ENCODE measurements at regions not wholly inside any gene's neighbourhood (a gene's known extent, or its start where the extent isn't known, plus 50 kb on each side); places are given as distances from the start of the nearest gene placed in this dataset.
"Not testable (repeated sequence)": the region's sequence is repeated elsewhere in the genome, so short reads cannot be mapped to it uniquely, and the experiment has no call there.

- no peak for DNase-seq
These were observed 85.8 kb downstream of the NIBAN1 start for GRCh38 chr1:184888505-184888904.

- no peak for DNase-seq
These were observed 91.1 kb downstream of the NIBAN1 start for GRCh38 chr1:184882957-184883815.

GRCh38 chr1:184881941-184882913 is 92.1 kb downstream of the NIBAN1 start:
- peak in 4 of 51 donors; percentile 2 to 13 (median 12) for DNase-seq

DNA sequence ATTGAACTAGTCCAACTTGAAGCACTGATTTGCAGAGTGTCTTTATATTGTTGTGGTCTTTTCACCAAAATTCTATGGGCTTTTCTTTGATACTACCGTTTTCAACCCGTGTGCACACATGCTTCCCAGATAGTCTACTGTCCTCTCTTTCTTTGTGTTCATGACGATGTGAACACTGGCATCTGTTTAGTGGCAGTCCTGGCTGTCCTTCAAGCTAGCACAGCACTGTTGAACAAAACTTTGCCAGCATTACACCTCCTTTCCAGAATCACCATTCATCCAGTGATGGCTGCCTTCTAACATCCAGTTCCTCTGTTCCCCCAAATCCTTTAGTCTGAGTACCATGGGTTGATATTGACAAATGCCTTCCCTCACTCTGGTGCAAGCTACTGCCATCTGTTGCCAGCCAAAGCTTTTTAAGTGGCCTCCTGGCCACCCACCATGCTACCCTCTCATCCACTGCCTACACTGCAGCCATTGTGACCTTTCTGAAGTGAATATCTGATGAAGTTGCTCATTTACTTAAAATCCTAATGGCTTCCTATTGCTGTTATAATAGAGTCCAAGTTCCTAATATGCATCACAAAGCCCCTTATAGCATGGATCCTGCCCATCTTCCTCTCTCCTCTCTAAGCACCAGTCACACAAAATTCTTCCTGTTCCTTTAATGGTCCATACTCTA is 94.3 kb downstream of the NIBAN1 start:
- no peak for DNase-seq

- DNase-seq = no peak
These were observed 95.7 kb downstream of the NIBAN1 start for GRCh38 chr1:184878602-184879001.

DNA sequence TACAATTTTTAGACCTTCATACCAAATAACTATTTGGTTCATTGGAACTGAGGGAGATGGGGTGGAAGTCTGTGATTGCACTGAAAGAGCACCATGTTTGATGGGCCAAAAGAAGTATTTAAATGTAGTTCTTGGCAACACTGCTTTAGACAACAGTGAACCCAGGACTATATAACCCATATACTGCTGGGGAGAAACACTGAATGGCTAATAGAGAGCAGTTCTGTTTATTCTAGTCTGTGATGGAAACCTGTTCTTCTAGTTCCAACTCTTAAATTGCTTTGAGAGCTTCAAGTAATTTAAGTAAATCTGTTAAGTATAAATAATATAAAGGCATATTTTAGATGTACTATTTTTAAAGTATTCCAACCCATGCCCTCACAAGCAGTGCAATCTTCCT is 96.3 kb downstream of the NIBAN1 start:
- no peak for DNase-seq

DNA sequence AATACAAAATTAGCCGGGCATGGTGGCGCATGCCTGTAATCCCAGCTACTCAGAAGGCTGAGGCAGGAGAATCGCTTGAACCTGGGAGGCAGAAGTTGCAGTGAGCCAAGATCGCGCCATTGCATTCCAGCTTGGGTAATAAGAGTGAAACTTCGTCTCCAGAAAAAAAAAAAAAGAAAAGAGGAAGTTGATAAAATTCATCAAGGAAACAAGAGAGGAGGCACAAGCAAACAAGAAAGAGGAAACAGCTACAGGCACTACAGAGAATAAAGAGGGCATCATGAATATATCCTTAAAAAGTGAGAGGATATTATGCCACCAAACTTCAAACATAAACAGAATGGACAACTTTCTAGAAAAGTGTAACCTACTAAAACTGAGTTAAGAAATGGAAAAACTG is 98.3 kb downstream of the NIBAN1 start:
- not testable (repeated sequence) for DNase-seq

- DNase-seq = no peak
These were observed 99.1 kb downstream of the NIBAN1 start for GRCh38 chr1:184875218-184875617.

DNA sequence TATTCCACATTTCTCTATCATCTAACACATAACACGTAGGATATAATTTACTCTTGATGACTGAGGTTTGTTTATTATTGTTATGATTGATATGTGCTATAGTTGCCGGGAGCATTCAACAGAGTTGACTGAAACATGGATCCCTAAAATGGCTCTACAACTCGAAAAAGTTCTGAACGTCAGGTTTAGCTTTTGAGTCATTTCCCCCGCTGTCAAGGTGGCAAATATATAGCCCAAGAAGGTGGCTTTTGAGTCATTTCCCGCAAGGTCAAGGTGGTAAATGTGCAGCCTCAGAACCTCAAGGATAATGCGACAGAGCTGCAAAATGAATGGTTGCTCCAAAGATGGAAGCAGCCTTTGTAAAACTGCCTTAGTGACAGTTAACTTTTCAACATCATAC is 104.0 kb downstream of the NIBAN1 start:
- DNase-seq = no peak

- DNase-seq = peak in 1 of 51 donors; percentile 14
These were observed 106.2 kb downstream of the NIBAN1 start for GRCh38 chr1:184867866-184868689.

GRCh38 chr1:184866991-184867788 is 107.1 kb downstream of the NIBAN1 start:
- no peak for DNase-seq

- no peak for DNase-seq
These were observed 107.7 kb downstream of the NIBAN1 start for GRCh38 chr1:184866586-184866985.

GRCh38 chr1:184865831-184866230 is 108.5 kb downstream of the NIBAN1 start:
- DNase-seq = no peak

DNA sequence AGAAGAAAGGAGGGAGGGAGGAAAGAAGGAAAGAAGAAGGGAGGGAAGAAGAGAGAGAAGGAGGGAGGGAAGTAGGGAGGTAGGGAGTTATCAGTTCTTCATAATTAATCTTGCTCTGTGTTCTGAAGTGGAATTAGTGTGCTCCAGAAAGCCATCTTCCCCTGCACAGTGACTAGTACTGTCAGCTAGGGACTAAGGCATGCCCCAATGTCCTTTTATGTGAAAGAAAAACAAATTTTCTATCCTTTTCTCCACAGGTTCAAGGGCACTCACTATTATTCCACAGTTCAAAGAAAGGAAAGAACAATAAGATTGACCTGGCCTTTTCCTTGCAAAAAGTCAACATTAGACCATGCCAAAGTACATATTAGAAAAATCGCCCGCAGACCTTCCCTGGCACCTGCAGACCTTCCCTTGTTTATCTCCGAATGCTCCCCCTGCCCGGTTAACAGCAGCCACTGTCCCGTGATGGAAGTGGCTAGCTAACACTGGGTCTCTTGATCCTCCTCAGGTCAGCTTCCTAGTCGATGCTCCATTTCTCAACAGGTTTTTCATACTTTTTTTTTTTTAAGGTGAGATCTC is 107.2 kb upstream of the EDEM3 start:
- DNase-seq = no peak

DNA sequence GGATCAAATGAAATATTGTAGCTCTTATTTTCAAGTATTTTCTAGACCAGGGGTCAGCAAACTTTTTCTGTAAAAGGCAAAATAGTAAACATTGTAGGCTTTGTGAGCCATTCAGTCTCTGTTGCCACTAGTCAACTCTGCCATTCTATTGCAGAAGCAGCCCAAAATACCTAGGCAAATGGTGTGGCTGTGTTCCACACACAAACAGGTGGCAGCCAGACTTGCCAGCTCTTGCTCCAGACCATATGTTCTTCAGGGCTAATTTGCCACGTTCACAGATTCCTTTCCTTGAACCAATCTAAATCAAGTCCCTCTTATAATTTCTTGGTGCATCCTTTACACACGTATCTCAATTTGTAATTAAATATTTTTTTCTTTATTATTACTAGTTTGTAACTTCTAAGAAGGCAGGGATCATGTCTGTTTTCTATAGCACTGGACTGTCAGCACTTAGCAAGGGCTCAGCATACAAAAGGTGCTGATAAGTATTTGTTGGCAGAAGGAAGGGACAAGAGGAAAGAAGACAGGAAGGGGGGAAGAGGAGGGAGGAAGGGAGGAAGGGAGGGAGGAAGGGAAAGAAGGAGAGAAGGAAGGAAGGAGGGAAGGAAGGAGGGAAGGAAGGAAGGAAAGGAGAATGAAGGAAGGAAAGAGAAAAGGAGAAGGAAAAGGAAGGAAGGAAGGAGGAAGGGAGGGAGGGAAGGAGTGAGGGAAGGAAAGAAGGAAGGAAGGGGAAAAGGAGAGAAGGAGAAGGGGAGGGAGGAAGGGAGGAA is 106.5 kb upstream of the EDEM3 start:
- no peak for DNase-seq

DNA sequence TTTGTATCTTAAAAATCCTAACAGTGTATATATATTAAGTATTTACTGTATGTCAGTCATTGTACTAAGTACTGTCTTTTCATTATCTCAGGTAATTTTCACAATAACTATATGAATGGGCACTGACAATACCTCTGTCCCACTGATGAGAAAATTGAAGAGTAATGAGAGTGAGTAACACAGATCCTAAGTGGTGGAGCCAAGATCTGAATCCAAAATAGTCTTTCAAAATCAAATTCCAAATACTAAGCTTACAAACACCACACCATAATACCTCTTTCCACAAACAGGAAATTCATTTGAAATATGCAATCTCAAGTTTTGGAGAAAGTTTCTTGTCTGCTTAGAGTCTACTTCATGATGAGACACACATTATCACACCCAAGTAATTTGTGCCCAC is 105.9 kb upstream of the EDEM3 start:
- no peak for DNase-seq

DNA sequence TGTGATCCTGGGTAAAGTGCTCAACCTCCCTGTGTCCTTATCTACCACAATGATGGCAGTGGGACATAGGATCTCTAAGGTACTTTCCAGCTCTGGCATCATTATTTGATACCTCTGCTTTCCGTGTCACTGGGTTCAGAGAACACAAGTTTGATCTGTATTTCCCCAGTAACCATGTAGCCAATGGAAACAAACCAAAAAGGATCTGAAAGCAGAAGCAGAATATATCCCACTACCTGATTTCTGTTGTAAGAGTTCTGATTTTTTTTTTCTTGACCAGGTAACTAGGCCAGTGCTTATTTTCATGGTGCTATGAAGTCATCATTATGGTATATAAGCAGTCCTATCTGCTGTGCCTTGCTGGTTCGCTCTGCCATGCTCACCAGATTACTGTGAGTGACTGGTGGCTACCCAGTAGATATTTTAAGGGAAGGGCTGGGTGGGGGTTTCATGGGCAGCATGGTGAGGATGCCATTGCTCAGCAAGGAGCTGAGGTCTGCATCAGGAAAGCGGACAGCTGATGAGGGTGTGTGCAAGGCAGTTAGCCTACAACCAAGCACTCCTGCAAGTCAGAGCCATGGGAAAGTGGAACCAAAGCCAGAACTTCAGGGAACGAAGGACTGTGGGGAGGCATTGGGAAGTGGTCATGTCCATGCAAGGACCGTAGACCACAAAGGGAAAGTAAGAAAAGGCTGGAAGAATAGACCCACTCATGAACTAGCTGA is 104.9 kb upstream of the EDEM3 start:
- no peak for DNase-seq

DNA sequence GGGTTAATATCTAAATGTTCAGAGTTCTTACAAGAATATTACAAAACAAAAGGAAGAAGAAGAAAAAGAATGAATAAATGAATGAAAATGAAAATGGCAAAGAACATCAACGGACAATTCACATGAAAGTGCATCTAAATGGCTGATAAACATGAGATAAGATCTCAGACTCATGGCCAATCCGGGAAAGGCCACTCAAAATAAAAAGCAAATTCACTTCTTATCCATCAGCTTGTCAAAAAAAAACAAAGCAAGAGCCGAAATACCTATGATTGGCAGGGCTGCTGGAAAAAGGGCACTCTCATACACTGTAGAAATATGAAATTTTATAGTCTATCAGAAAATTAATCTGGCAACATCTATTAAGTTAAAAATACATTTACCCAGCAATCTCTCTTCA is 103.6 kb upstream of the EDEM3 start:
- no peak for DNase-seq

All from hypothalamus (tissue), 51 donors.